GM23338 (cell line): ENCODE measurements at regions not wholly inside any gene's neighbourhood (a gene's known extent, or its start where the extent isn't known, plus 50 kb on each side); places are given as distances from the start of the nearest gene placed in this dataset.

Source experiments
- ATAC-seq: fragments of 200-7000 bp; cut with Tn5 transposase; 3 replicates; pipeline ENCODE4 v1.9.1; 2020
- DNase-seq: peaks from one replicate; pipeline ENCODE4 v3.0.0-alpha.2; 2015; ENCODE audit warnings: low spot score
- H2AFZ ChIP-seq: fragments of 200-600 bp; sonication (generic); 2 replicates; pipeline ENCODE4 v1.8.0; 2016; ENCODE audit warnings: antibody characterized with exemption, mild to moderate bottlenecking, moderate library complexity
- H3F3A ChIP-seq: fragments of 200-600 bp; sonication (generic); replicated peaks from 2 replicates; pipeline ENCODE4 v1.8.0; 2017; ENCODE audit warnings: antibody characterized with exemption, mixed run types, low read depth
- H3K27ac ChIP-seq: fragments of 200-600 bp; sonication (generic); 2 replicates; pipeline ENCODE4 v1.6.1; 2016; ENCODE audit warnings: low read depth
- H3K27me3 ChIP-seq: fragments of 200-600 bp; sonication (generic); 2 replicates; pipeline ENCODE4 v1.8.0; 2016; ENCODE audit warnings: mild to moderate bottlenecking, mixed run types, moderate library complexity; ENCODE audit not compliant: insufficient read depth
- H3K36me3 ChIP-seq: fragments of 200-600 bp; sonication (generic); 2 replicates; pipeline ENCODE4 v1.8.0; 2016; ENCODE audit warnings: mild to moderate bottlenecking; ENCODE audit not compliant: insufficient read depth
- H3K4me1 ChIP-seq: fragments of 200-600 bp; sonication (generic); 2 replicates; pipeline ENCODE4 v1.8.0; 2016; ENCODE audit warnings: mild to moderate bottlenecking, moderate library complexity; ENCODE audit not compliant: insufficient read depth
- H3K4me2 ChIP-seq: fragments of 200-600 bp; sonication (generic); 2 replicates; pipeline ENCODE4 v1.7.1; 2017; ENCODE audit warnings: mixed run types
- H3K4me3 ChIP-seq: fragments of 200-600 bp; sonication (generic); 2 replicates; pipeline ENCODE4 v1.6.1; 2016; ENCODE audit warnings: mixed run types
- H3K79me2 ChIP-seq: fragments of 200-600 bp; sonication (generic); replicated peaks from 2 replicates; pipeline ENCODE4 v1.8.0; 2017; ENCODE audit warnings: mild to moderate bottlenecking; ENCODE audit not compliant: insufficient read depth
- H3K9me2 ChIP-seq: fragments of 200-600 bp; sonication (generic); 2 replicates; pipeline ENCODE4 v1.8.0; 2017; ENCODE audit not compliant: insufficient read depth
- H4K20me1 ChIP-seq: fragments of 200-600 bp; sonication (generic); replicated peaks from 2 replicates; pipeline ENCODE4 v1.8.0; 2017; ENCODE audit warnings: mild to moderate bottlenecking; ENCODE audit not compliant: insufficient read depth
- H3K27ac Mint-ChIP-seq: 2 replicates; pipeline ENCODE4 v1.8.0; 2020; ENCODE audit warnings: inconsistent platforms, mild to moderate bottlenecking, moderate library complexity, mixed read lengths
- H3K27me3 Mint-ChIP-seq: 3 replicates; pipeline ENCODE4 v1.8.0; 2022; ENCODE audit warnings: low read depth, mild to moderate bottlenecking, moderate library complexity, mixed read lengths, inconsistent platforms; ENCODE audit not compliant: insufficient read depth, poor library complexity
- H3K36me3 Mint-ChIP-seq: 3 replicates; pipeline ENCODE4 v1.8.0; 2021; ENCODE audit warnings: low read depth, mild to moderate bottlenecking, inconsistent platforms, moderate library complexity, mixed read lengths
- H3K4me1 Mint-ChIP-seq: 3 replicates; pipeline ENCODE4 v1.8.0; 2020; ENCODE audit warnings: mild to moderate bottlenecking, inconsistent platforms, mixed read lengths
- H3K4me3 Mint-ChIP-seq: 3 replicates; pipeline ENCODE4 v1.8.0; 2021; ENCODE audit warnings: moderate library complexity, mild to moderate bottlenecking, inconsistent platforms, mixed read lengths
- H3K9me3 Mint-ChIP-seq: 3 replicates; pipeline ENCODE4 v1.8.0; 2020; ENCODE audit warnings: moderate library complexity, mild to moderate bottlenecking, inconsistent platforms, mixed read lengths
- CREB1 ChIP-seq: fragments of 250-450 bp; sonication (Bioruptor Pico); IDR thresholded peaks from 2 replicates; pipeline ENCODE4 v1.5.0; 2020; ENCODE audit warnings: low read depth, mild to moderate bottlenecking, moderate library complexity
- EZH2 ChIP-seq: fragments of 200-600 bp; sonication (generic); IDR thresholded peaks from one replicate; pipeline ENCODE4 v1.8.0; 2017; ENCODE audit warnings: antibody characterized with exemption, mild to moderate bottlenecking, low read depth; ENCODE audit not compliant: unreplicated experiment
- EZH2phosphoT487 ChIP-seq: fragments of 200-600 bp; sonication (generic); IDR thresholded peaks from one replicate; pipeline ENCODE4 v1.8.1; 2018; ENCODE audit warnings: antibody characterized with exemption; ENCODE audit not compliant: unreplicated experiment
- JUNB ChIP-seq: IDR thresholded peaks from one replicate; pipeline ENCODE4 v1.6.1; 2016; ENCODE audit warnings: antibody characterized with exemption; ENCODE audit not compliant: unreplicated experiment
- NANOG ChIP-seq: IDR thresholded peaks from 2 replicates; pipeline ENCODE4 v1.6.1; 2016; ENCODE audit warnings: antibody characterized with exemption, borderline replicate concordance
- STAT1 ChIP-seq: IDR thresholded peaks from one replicate; pipeline ENCODE4 v1.6.1; 2016; ENCODE audit warnings: antibody characterized with exemption; ENCODE audit not compliant: unreplicated experiment
- ZNF114 ChIP-seq: fragments of 250-450 bp; sonication (Bioruptor Pico); IDR thresholded peaks from 2 replicates; pipeline ENCODE4 v1.5.0; 2020; ENCODE audit warnings: mild to moderate bottlenecking, moderate library complexity
- TF ChIP-seq, protein P1 (sequence below): fragments of 250-450 bp; sonication (Bioruptor Pico); IDR thresholded peaks from 2 replicates; pipeline ENCODE4 v1.5.0; 2020; ENCODE audit warnings: mild to moderate bottlenecking, moderate library complexity
- TF ChIP-seq, protein P2 (sequence below): IDR thresholded peaks from 2 replicates; pipeline ENCODE4 v1.6.1; 2016; ENCODE audit warnings: antibody characterized with exemption

DNA sequence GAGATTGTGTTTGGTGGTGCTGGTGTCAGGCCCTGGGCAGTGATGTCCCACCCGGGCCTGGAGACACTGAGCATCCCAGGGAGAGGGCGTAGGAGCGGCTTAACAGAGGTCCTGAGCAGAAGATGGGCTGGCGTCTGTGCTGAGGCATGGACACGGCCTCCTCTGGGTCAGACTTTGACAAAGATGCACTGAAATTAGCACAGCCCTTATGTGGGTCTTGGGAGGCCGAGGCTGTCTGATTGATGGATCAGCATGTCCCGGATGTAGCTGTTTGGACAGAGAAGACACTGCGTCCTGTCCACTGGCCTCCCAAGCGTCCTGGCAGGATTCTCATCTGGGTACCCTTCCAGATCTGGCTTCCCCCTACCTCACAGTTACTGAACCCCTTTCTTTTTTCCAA is 159.4 kb downstream of the ANKRD30B start (continued):
- TF ChIP-seq, protein P1, sequence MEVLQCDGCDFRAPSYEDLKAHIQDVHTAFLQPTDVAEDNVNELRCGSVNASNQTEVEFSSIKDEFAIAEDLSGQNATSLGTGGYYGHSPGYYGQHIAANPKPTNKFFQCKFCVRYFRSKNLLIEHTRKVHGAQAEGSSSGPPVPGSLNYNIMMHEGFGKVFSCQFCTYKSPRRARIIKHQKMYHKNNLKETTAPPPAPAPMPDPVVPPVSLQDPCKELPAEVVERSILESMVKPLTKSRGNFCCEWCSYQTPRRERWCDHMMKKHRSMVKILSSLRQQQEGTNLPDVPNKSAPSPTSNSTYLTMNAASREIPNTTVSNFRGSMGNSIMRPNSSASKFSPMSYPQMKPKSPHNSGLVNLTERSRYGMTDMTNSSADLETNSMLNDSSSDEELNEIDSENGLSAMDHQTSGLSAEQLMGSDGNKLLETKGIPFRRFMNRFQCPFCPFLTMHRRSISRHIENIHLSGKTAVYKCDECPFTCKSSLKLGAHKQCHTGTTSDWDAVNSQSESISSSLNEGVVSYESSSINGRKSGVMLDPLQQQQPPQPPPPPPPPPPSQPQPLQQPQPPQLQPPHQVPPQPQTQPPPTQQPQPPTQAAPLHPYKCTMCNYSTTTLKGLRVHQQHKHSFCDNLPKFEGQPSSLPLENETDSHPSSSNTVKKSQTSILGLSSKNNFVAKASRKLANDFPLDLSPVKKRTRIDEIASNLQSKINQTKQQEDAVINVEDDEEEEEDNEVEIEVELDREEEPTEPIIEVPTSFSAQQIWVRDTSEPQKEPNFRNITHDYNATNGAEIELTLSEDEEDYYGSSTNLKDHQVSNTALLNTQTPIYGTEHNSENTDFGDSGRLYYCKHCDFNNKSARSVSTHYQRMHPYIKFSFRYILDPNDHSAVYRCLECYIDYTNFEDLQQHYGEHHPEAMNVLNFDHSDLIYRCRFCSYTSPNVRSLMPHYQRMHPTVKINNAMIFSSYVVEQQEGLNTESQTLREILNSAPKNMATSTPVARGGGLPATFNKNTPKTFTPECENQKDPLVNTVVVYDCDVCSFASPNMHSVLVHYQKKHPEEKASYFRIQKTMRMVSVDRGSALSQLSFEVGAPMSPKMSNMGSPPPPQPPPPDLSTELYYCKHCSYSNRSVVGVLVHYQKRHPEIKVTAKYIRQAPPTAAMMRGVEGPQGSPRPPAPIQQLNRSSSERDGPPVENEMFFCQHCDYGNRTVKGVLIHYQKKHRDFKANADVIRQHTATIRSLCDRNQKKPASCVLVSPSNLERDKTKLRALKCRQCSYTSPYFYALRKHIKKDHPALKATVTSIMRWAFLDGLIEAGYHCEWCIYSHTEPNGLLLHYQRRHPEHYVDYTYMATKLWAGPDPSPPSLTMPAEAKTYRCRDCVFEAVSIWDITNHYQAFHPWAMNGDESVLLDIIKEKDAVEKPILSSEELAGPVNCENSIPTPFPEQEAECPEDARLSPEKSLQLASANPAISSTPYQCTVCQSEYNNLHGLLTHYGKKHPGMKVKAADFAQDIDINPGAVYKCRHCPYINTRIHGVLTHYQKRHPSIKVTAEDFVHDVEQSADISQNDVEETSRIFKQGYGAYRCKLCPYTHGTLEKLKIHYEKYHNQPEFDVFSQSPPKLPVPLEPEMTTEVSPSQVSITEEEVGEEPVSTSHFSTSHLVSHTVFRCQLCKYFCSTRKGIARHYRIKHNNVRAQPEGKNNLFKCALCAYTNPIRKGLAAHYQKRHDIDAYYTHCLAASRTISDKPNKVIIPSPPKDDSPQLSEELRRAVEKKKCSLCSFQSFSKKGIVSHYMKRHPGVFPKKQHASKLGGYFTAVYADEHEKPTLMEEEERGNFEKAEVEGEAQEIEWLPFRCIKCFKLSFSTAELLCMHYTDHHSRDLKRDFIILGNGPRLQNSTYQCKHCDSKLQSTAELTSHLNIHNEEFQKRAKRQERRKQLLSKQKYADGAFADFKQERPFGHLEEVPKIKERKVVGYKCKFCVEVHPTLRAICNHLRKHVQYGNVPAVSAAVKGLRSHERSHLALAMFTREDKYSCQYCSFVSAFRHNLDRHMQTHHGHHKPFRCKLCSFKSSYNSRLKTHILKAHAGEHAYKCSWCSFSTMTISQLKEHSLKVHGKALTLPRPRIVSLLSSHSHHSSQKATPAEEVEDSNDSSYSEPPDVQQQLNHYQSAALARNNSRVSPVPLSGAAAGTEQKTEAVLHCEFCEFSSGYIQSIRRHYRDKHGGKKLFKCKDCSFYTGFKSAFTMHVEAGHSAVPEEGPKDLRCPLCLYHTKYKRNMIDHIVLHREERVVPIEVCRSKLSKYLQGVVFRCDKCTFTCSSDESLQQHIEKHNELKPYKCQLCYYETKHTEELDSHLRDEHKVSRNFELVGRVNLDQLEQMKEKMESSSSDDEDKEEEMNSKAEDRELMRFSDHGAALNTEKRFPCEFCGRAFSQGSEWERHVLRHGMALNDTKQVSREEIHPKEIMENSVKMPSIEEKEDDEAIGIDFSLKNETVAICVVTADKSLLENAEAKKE (CRISPR knock-in tag): no peak

DNA sequence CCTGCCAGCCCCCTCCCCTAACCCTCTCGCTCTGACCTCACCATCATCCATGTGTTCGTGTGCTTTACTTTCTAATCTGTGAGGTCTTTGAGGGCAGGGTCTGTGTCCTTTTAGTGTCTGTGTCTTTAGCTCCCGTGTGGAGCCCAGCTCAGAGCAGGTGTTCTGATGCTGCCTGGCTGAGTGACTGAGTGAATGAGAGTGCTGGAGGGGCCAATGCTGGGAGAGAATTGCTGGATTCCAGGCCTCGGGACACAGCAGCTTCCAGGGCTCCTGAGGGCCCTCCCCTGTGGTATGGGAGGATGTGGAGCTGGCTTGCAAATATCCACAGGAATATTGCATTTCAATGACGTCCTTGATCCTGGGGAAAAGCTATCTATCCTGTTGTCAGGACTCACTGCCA is 160.6 kb downstream of the ANKRD30B start:
- no peak for DNase-seq
- no peaks in the 10 kb centered on the region for H3K36me3 ChIP-seq
- no peaks in the 10 kb centered on the region for H3F3A ChIP-seq
- H3K27me3 Mint-ChIP-seq: peaks cover 2% of the 10 kb centered on the region
- H3K4me3 ChIP-seq: no peak overlapping the region
- H4K20me1 ChIP-seq: no peaks in the 10 kb centered on the region
- no peaks in the 10 kb centered on the region for H3K27me3 ChIP-seq
- H3K36me3 Mint-ChIP-seq: peaks cover 18% of the 10 kb centered on the region
- H3K4me3 Mint-ChIP-seq: no peak overlapping the region
- peaks cover 88% of the 10 kb centered on the region for H3K9me3 Mint-ChIP-seq
- peaks cover 28% of the 10 kb centered on the region for H3K4me1 Mint-ChIP-seq
- H3K4me2 ChIP-seq: no peak overlapping the region
- H3K4me1 ChIP-seq: no peaks in the 10 kb centered on the region
- H3K79me2 ChIP-seq: no peaks in the 10 kb centered on the region
- ATAC-seq: no peak
- no peak overlapping the region for H2AFZ ChIP-seq
- H3K9me2 ChIP-seq: no peaks in the 10 kb centered on the region
- no peak overlapping the region for H3K27ac ChIP-seq
- no peak overlapping the region for H3K27ac Mint-ChIP-seq
- TF ChIP-seq JUNB: no peak
- TF ChIP-seq ZNF114 (CRISPR knock-in tag): no peak
- no peak for TF ChIP-seq EZH2
- TF ChIP-seq, protein P2, sequence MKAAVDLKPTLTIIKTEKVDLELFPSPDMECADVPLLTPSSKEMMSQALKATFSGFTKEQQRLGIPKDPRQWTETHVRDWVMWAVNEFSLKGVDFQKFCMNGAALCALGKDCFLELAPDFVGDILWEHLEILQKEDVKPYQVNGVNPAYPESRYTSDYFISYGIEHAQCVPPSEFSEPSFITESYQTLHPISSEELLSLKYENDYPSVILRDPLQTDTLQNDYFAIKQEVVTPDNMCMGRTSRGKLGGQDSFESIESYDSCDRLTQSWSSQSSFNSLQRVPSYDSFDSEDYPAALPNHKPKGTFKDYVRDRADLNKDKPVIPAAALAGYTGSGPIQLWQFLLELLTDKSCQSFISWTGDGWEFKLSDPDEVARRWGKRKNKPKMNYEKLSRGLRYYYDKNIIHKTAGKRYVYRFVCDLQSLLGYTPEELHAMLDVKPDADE: no peak
- TF ChIP-seq EZH2phosphoT487: no peak
- no peak for TF ChIP-seq NANOG
- TF ChIP-seq STAT1: no peak
- no peak for TF ChIP-seq CREB1
- TF ChIP-seq, protein P1 (CRISPR knock-in tag): no peak
